Neural crest cell (in vitro differentiated cells): ENCODE measurements at regions not wholly inside any gene's neighbourhood (a gene's known extent, or its start where the extent isn't known, plus 50 kb on each side); places are given as distances from the start of the nearest gene placed in this dataset.

Experiments
- DNase-seq: peaks from one replicate; pipeline ENCODE4 v3.0.0; 2021; ENCODE audit warnings: low read depth, mixed read lengths, low spot score
- H3K27ac Mint-ChIP-seq: one replicate; pipeline ENCODE4 v1.8.0; 2021; ENCODE audit warnings: mild to moderate bottlenecking, mixed read lengths; ENCODE audit not compliant: unreplicated experiment
- H3K27me3 Mint-ChIP-seq: 2 replicates; pipeline ENCODE4 v1.8.0; 2021; ENCODE audit warnings: low read depth, mild to moderate bottlenecking, mixed read lengths
- H3K36me3 Mint-ChIP-seq: 2 replicates; pipeline ENCODE4 v1.8.0; 2021; ENCODE audit warnings: low read depth, mild to moderate bottlenecking, mixed read lengths
- H3K4me1 Mint-ChIP-seq: 2 replicates; pipeline ENCODE4 v1.8.0; 2021; ENCODE audit warnings: mixed read lengths
- H3K4me3 Mint-ChIP-seq: one replicate; pipeline ENCODE4 v1.8.0; 2021; ENCODE audit warnings: mild to moderate bottlenecking, mixed read lengths
- H3K9me3 Mint-ChIP-seq: 2 replicates; pipeline ENCODE4 v1.8.0; 2021; ENCODE audit warnings: mixed read lengths
- CTCF ChIP-seq: fragments of 200-600 bp; sonication (generic); conservative IDR thresholded peaks from 2 replicates; pipeline ENCODE4 v1.5.0; 2021; ENCODE audit warnings: antibody characterized with exemption, mild to moderate bottlenecking

- H3K9me3 Mint-ChIP-seq: no peaks in the 10 kb centered on the region
- no peak overlapping the region for H3K4me3 Mint-ChIP-seq
Measured at GRCh38 chr20:24309596-24309995, 159.8 kb upstream of the SYNDIG1 start.

GRCh38 chr20:24305371-24305770, 164.1 kb upstream of the SYNDIG1 start:
- Mint-ChIP-seq H3K27ac (no peak overlapping the region), H3K4me3 (no peak overlapping the region), H3K4me1 (peaks cover 9% of the 10 kb centered on the region), H3K27me3 (peaks cover 5% of the 10 kb centered on the region), H3K9me3 (no peaks in the 10 kb centered on the region), H3K36me3 (no peaks in the 10 kb centered on the region)
- no peak for TF ChIP-seq CTCF
- DNase-seq: no peak

More at GRCh38 chr20:24309596-24309995, 159.8 kb upstream of the SYNDIG1 start:
- DNase-seq: no peak
- Mint-ChIP-seq H3K27ac (no peak overlapping the region), H3K36me3 (no peaks in the 10 kb centered on the region), H3K27me3 (peaks cover 32% of the 10 kb centered on the region), H3K4me1 (no peaks in the 10 kb centered on the region)
- no peak for TF ChIP-seq CTCF

- Mint-ChIP-seq H3K9me3 (no peaks in the 10 kb centered on the region), H3K27me3 (peaks cover 5% of the 10 kb centered on the region), H3K4me1 (peaks cover 9% of the 10 kb centered on the region), H3K27ac (no peak overlapping the region), H3K36me3 (no peaks in the 10 kb centered on the region), H3K4me3 (no peak overlapping the region)
- TF ChIP-seq CTCF: no peak
- DNase-seq: no peak
Measured at GRCh38 chr20:24304291-24304690, 165.1 kb upstream of the SYNDIG1 start.

- peaks cover 12% of the 10 kb centered on the region for H3K4me1 Mint-ChIP-seq
- TF ChIP-seq CTCF: no peak
- H3K36me3 Mint-ChIP-seq: no peaks in the 10 kb centered on the region
- H3K27ac Mint-ChIP-seq: no peak overlapping the region
- no peaks in the 10 kb centered on the region for H3K9me3 Mint-ChIP-seq
- peaks cover 5% of the 10 kb centered on the region for H3K27me3 Mint-ChIP-seq
- H3K4me3 Mint-ChIP-seq: no peak overlapping the region
- no peak for DNase-seq
Measured at GRCh38 chr20:24303393-24304170, 165.8 kb upstream of the SYNDIG1 start.

GRCh38 chr20:24297993-24298392, 171.4 kb upstream of the SYNDIG1 start:
- no peak for TF ChIP-seq CTCF
- Mint-ChIP-seq H3K27me3 (no peaks in the 10 kb centered on the region), H3K27ac (no peak overlapping the region), H3K36me3 (no peaks in the 10 kb centered on the region), H3K4me3 (no peak overlapping the region), H3K4me1 (peaks cover 26% of the 10 kb centered on the region), H3K9me3 (no peaks in the 10 kb centered on the region)
- no peak for DNase-seq
